Breast epithelium (tissue), 4 donors: ENCODE measurements at regions not wholly inside any gene's neighbourhood (a gene's known extent, or its start where the extent isn't known, plus 50 kb on each side); places are given as distances from the start of the nearest gene placed in this dataset.

ENCODE experiments used
- DNase-seq, 2 donors: peaks; one replicate each; pipeline ENCODE4 v3.0.0-alpha.2; 2019; ENCODE audit warnings: low spot score in 2 of 2
- H3K27ac ChIP-seq, 2 donors: fragments of 200-600 bp; sonication (generic) in 1 of 2; one replicate each; pipeline ENCODE4 v1.5.1; 2016 to 2019; ENCODE audit warnings: mild to moderate bottlenecking in 1 of 2
- H3K27me3 ChIP-seq, 2 donors: fragments of 200-600 bp; sonication (generic) in 1 of 2; one replicate each; pipeline versions ENCODE4 v1.5.1 to v1.6.0; 2017 to 2019; ENCODE audit warnings: control low read depth in 1 of 2, mild to moderate bottlenecking in 1 of 2
- H3K36me3 ChIP-seq: fragments of 200-600 bp; one replicate; pipeline ENCODE4 v1.5.1; 2019
- H3K4me1 ChIP-seq, 2 donors: fragments of 200-600 bp; sonication (generic); one replicate each; pipeline ENCODE4 v1.5.1; 2016 to 2019; ENCODE audit warnings: control low read depth in 1 of 2
- H3K4me3 ChIP-seq, 3 donors: fragments of 200-600 bp; sonication (generic); 1 replicate in 2 of 3; 2 replicates in 1 of 3; pipeline ENCODE4 v1.5.1; 2016 to 2019; ENCODE audit warnings: mild to moderate bottlenecking in 3 of 3, moderate library complexity in 2 of 3
- H3K9me3 ChIP-seq, 2 donors: fragments of 200-600 bp; sonication (generic) in 1 of 2; one replicate each; pipeline ENCODE4 v1.5.1; 2016 to 2019; ENCODE audit warnings: control low read depth in 1 of 2
- CTCF ChIP-seq, 3 donors: fragments of 450-650 bp; IDR thresholded peaks; one replicate each; pipeline ENCODE4 v1.5.1; 2016 to 2017; ENCODE audit warnings: antibody characterized with exemption in 3 of 3, mild to moderate bottlenecking in 3 of 3, moderate library complexity in 3 of 3
- POLR2A ChIP-seq: fragments of 450-650 bp; IDR thresholded peaks from one replicate; pipeline ENCODE4 v1.6.1; 2016; ENCODE audit warnings: antibody characterized with exemption, mild to moderate bottlenecking, moderate library complexity
- POLR2AphosphoS5 ChIP-seq, 3 donors: sonication (generic); formaldehyde crosslinking; IDR thresholded peaks; one replicate each; pipeline ENCODE4 v1.6.1; 2017; ENCODE audit warnings: antibody characterized with exemption in 3 of 3
- intact Hi-C: fragments of 100-400 bp; cut with DNase I; formaldehyde crosslinking; loops from one replicate; pipeline ENCODE4 v1.15.1; 2023; ENCODE audit warnings: low total_unique reads

- no peak for TF ChIP-seq POLR2AphosphoS5 (IDR thresholded peaks at IDR 0.05)
- TF ChIP-seq POLR2A, result no peak
- TF ChIP-seq CTCF (IDR thresholded peaks at IDR 0.05), result no peak
- no peak for DNase-seq
- intact Hi-C loops, result no loop called here
Measured at GRCh38 chr11:38305682-38306081, 1707.6 kb upstream of the RAG2 start.

GRCh38 chr11:38304926-38305325 lies 1706.9 kb upstream of the RAG2 start:
- DNase-seq, result no peak
- H3K27ac ChIP-seq, result no peak overlapping the region
- TF ChIP-seq CTCF (IDR thresholded peaks at IDR 0.05) (no peak), POLR2AphosphoS5 (IDR thresholded peaks at IDR 0.05) (no peak), POLR2A (no peak)

More at GRCh38 chr11:38305682-38306081, 1707.6 kb upstream of the RAG2 start:
- Histone ChIP-seq H3K4me3 (no peak overlapping the region), H3K27ac (no peak overlapping the region), H3K9me3 (no peaks in the 10 kb centered on the region), H3K4me1 (no peaks in the 10 kb centered on the region), H3K36me3 (no peaks in the 10 kb centered on the region), H3K27me3 (no peaks in the 10 kb centered on the region)

GRCh38 chr11:38302564-38302963 lies 1704.5 kb upstream of the RAG2 start:
- no peaks in the 10 kb centered on the region for H3K27me3 ChIP-seq
- no peak for DNase-seq
- no peak overlapping the region for H3K4me3 ChIP-seq
- no peak for TF ChIP-seq POLR2A
- TF ChIP-seq CTCF (IDR thresholded peaks at IDR 0.05), result no peak
- TF ChIP-seq POLR2AphosphoS5 (IDR thresholded peaks at IDR 0.05), result no peak
- H3K9me3 ChIP-seq, result no peaks in the 10 kb centered on the region
- intact Hi-C loops, result no loop called here
- no peaks in the 10 kb centered on the region for H3K4me1 ChIP-seq
- no peak overlapping the region for H3K27ac ChIP-seq
- H3K36me3 ChIP-seq, result no peaks in the 10 kb centered on the region

More at GRCh38 chr11:38304926-38305325, 1706.9 kb upstream of the RAG2 start:
- Histone ChIP-seq H3K27me3 (no peaks in the 10 kb centered on the region), H3K4me1 (no peaks in the 10 kb centered on the region), H3K4me3 (no peak overlapping the region), H3K36me3 (no peaks in the 10 kb centered on the region), H3K9me3 (no peaks in the 10 kb centered on the region)
- intact Hi-C loops, result no loop called here

- no peak overlapping the region for H3K4me3 ChIP-seq
- no peaks in the 10 kb centered on the region for H3K36me3 ChIP-seq
- intact Hi-C loops, result no loop called here
- H3K9me3 ChIP-seq, result peaks cover 0 to 4% of the 10 kb centered on the region in 2 donors
- no peaks in the 10 kb centered on the region for H3K27me3 ChIP-seq
- no peak for TF ChIP-seq CTCF (IDR thresholded peaks at IDR 0.05)
- TF ChIP-seq POLR2AphosphoS5 (IDR thresholded peaks at IDR 0.05), result no peak
- no peak for TF ChIP-seq POLR2A
- no peak overlapping the region for H3K27ac ChIP-seq
- no peak for DNase-seq
- H3K4me1 ChIP-seq, result no peaks in the 10 kb centered on the region
Measured at GRCh38 chr11:38300570-38300969, 1702.5 kb upstream of the RAG2 start.

- H3K9me3 ChIP-seq, result peaks cover 0 to 4% of the 10 kb centered on the region in 2 donors
- no peak for TF ChIP-seq POLR2AphosphoS5 (IDR thresholded peaks at IDR 0.05)
- TF ChIP-seq POLR2A, result no peak
- no peak for TF ChIP-seq CTCF (IDR thresholded peaks at IDR 0.05)
- no peaks in the 10 kb centered on the region for H3K36me3 ChIP-seq
- intact Hi-C loops, result no loop called here
- no peak overlapping the region for H3K4me3 ChIP-seq
- H3K27ac ChIP-seq, result no peak overlapping the region
- H3K27me3 ChIP-seq, result no peaks in the 10 kb centered on the region
- DNase-seq, result no peak
- H3K4me1 ChIP-seq, result no peaks in the 10 kb centered on the region
Measured at GRCh38 chr11:38296211-38296776, 1698.3 kb upstream of the RAG2 start.
